ENCODE measurements at regions not wholly inside any gene's neighbourhood (a gene's known extent, or its start where the extent isn't known, plus 50 kb on each side); places are given as distances from the start of the nearest gene placed in this dataset.

DNA sequence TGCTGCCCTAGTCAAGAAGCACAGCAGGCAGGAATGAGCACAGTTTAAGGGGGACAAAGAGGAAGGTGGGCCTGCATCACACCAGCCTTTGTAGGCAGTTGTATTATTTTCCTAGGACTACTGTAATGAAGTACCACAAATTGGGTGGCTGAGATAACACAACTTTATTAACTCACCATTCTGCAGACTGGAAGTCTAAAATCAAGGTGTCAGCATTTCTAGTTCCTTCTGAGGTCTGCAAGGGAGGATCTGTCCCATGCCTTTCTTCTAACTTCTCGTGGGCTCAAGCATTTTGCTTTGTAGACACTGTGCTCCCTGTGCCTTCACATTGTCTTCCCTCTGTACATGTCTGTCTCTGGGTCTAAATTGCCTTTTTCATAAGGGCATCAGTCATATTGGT is 488.5 kb upstream of the JARID2 start:
- Histone ChIP-seq H3K4me1 (no peaks in the 10 kb centered on the region), H3K27me3 (no peaks in the 10 kb centered on the region), H3K27ac (no peak overlapping the region), H3K9me3 (no peaks in the 10 kb centered on the region), H3K4me3 (no peak overlapping the region), H3K36me3 (no peaks in the 10 kb centered on the region)
- no peak for TF ChIP-seq CTCF (IDR thresholded peaks at IDR 0.05)
- intact Hi-C loops (cut with DNase I), result no loop called here
- no peak for DNase-seq (ENCODE audit: low spot score in 2 of 2)

- intact Hi-C loops (cut with DNase I), result no loop called here
- H3K27me3 ChIP-seq, result no peaks in the 10 kb centered on the region
- no peaks in the 10 kb centered on the region for H3K9me3 ChIP-seq
- H3K4me3 ChIP-seq, result no peak overlapping the region
- DNase-seq (ENCODE audit: low spot score in 2 of 2), result no peak
- H3K36me3 ChIP-seq, result no peaks in the 10 kb centered on the region
- H3K27ac ChIP-seq, result no peak overlapping the region
- TF ChIP-seq CTCF (IDR thresholded peaks at IDR 0.05), result no peak
- no peaks in the 10 kb centered on the region for H3K4me1 ChIP-seq
Measured at GRCh38 chr6:14758421-14759081, 487.3 kb upstream of the JARID2 start.

- H3K27me3 ChIP-seq, result no peaks in the 10 kb centered on the region
- no peaks in the 10 kb centered on the region for H3K9me3 ChIP-seq
- no peak overlapping the region for H3K27ac ChIP-seq
- H3K4me3 ChIP-seq, result no peak overlapping the region
- intact Hi-C loops (cut with DNase I), result no loop called here
- no peaks in the 10 kb centered on the region for H3K36me3 ChIP-seq
- H3K4me1 ChIP-seq, result no peaks in the 10 kb centered on the region
- no peak for DNase-seq (ENCODE audit: low spot score in 2 of 2)
- no peak for TF ChIP-seq CTCF (IDR thresholded peaks at IDR 0.05)
Measured at GRCh38 chr6:14759976-14760672, 485.7 kb upstream of the JARID2 start.

DNA sequence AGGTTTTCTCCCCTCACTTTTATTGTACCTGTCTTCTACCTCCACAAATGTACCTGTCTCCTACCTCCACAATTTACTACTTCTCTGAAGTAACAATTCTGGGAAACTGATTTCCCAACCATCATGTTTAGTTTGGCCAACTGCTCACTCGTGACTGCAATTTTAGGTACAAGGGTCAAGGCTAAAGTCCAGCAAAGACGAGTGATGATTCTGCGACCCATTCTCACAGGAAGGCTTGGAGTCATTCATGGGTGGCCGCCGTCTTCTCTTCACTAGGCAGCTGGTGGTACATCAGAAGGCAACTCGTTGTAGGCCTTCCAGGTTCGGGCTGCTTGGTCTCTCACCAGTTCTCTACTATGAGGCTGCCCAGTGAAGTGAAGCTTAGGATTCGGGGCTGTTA is 483.8 kb upstream of the JARID2 start:
- H3K36me3 ChIP-seq, result no peaks in the 10 kb centered on the region
- no peak overlapping the region for H3K4me3 ChIP-seq
- H3K9me3 ChIP-seq, result no peaks in the 10 kb centered on the region
- TF ChIP-seq CTCF (IDR thresholded peaks at IDR 0.05), result no peak
- intact Hi-C loops (cut with DNase I), result no loop called here
- DNase-seq (ENCODE audit: low spot score in 2 of 2), result no peak
- H3K27me3 ChIP-seq, result no peaks in the 10 kb centered on the region
- no peaks in the 10 kb centered on the region for H3K4me1 ChIP-seq
- H3K27ac ChIP-seq, result no peak overlapping the region

DNA sequence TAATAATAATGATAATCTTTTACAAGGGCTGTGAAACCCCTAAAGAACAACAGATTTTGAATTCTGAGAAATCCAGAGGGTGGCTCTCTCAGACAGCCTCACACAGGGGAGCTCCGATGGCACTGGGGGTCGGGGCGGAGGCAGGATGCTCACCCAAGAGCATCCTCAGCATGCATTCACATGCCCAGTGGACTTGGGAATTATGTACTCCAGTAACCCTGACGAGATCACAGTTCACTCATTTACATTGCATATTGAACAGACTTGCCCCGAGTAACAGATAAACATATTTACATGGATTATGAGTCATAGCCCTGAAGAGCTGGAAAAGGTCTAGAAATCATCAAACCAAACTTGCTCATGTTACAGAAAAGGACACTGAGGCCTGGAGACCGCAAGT is 482.7 kb upstream of the JARID2 start:
- intact Hi-C loops (cut with DNase I), result no loop called here
- no peak overlapping the region for H3K4me3 ChIP-seq
- no peaks in the 10 kb centered on the region for H3K27me3 ChIP-seq
- no peak for DNase-seq (ENCODE audit: low spot score in 2 of 2)
- H3K36me3 ChIP-seq, result no peaks in the 10 kb centered on the region
- H3K9me3 ChIP-seq, result no peaks in the 10 kb centered on the region
- no peaks in the 10 kb centered on the region for H3K4me1 ChIP-seq
- no peak for TF ChIP-seq CTCF (IDR thresholded peaks at IDR 0.05)
- no peak overlapping the region for H3K27ac ChIP-seq
